HepG2 (cell line): ENCODE measurements at regions not wholly inside any gene's neighbourhood (a gene's known extent, or its start where the extent isn't known, plus 50 kb on each side); places are given as distances from the start of the nearest gene placed in this dataset.

Source experiments
- ATAC-seq: fragments of 200-7000 bp; cut with Tn5 transposase; 3 replicates; pipeline ENCODE4 v1.9.1; 2020; ENCODE audit warnings: mild to moderate bottlenecking, moderate library complexity
- BruUV-seq: library from RNA; stranded (reverse); fragments of 400-500 nt; replicated peaks from 2 replicates; lab custom pipeline; 2021; lab: Mats Ljungman, UMichigan
- CTCF ChIA-PET: fragments of 300-600 bp; formaldehyde crosslinking; extraction: SDS; loops from one replicate; lab custom pipeline; 2021; ENCODE audit warnings: low total read pairs, inconsistent platforms, low intra/inter-chr PET ratio; lab: Yijun Ruan, JAX
- POLR2A ChIA-PET: fragments of 350-600 bp; sonication (Branson Sonifier 250); formaldehyde crosslinking; loops from one replicate; lab custom pipeline; 2020; ENCODE audit warnings: antibody characterized with exemption, inconsistent platforms; lab: Yijun Ruan, JAX
- DNase-seq: peaks from one replicate; pipeline ENCODE4 v3.0.0-alpha.2; 2015; ENCODE audit warnings: low spot score
- FAIRE-seq: peaks from 3 replicates; lab custom pipeline; 2011; peaks lifted over from hg19 to GRCh38; lab: Jason Lieb, UNC
- H2AFZ ChIP-seq: one replicate; pipeline ENCODE4 v1.6.1; 2011; ENCODE audit warnings: low read length, inconsistent platforms
- H3K27ac ChIP-seq: fragments of 300-600 bp; 3 replicates; pipeline ENCODE4 v1.8.0; 2011; ENCODE audit warnings: mixed run types, mild to moderate bottlenecking, mixed read lengths, low read length, inconsistent platforms; ENCODE audit not compliant: insufficient read depth; ENCODE audit errors: extremely low read length
- H3K27me3 ChIP-seq, 2 experiments: fragments of 200-600 bp in 1 of 2; 2 replicates in 1 of 2; 3 replicates in 1 of 2; pipeline versions ENCODE4 v1.6.0 to v1.8.0; 2011; ENCODE audit warnings: low read length in 2 of 2, mild to moderate bottlenecking in 2 of 2, moderate library complexity in 2 of 2, inconsistent platforms in 1 of 2; ENCODE audit not compliant: insufficient read depth in 2 of 2, control insufficient read depth in 1 of 2
- H3K36me3 ChIP-seq, 2 experiments: fragments of 200-600 bp in 1 of 2; replicated peaks in 1 of 2; 2 replicates in 1 of 2; 3 replicates in 1 of 2; pipeline versions ENCODE4 v1.5.1 to v1.8.0; 2011; ENCODE audit warnings: low read length in 2 of 2, inconsistent platforms in 1 of 2; ENCODE audit not compliant: insufficient read depth in 2 of 2, control insufficient read depth in 1 of 2
- H3K4me1 ChIP-seq: 2 replicates; pipeline ENCODE4 v1.5.1; 2012; ENCODE audit warnings: low read length, inconsistent platforms; ENCODE audit not compliant: insufficient read depth
- H3K4me2 ChIP-seq: 2 replicates; pipeline ENCODE4 v1.6.0; 2011; ENCODE audit warnings: low read depth, low read length, inconsistent platforms
- H3K4me3 ChIP-seq, 3 experiments: fragments of 200-600 bp in 1 of 3; sonication (generic), shearing (Covaris generic) in 1 of 3; replicated peaks in 1 of 3; 2 replicates each; pipeline ENCODE4 v1.5.1; 2011 to 2016; ENCODE audit warnings: low read length in 3 of 3, inconsistent platforms in 2 of 3, low read depth in 2 of 3, mild to moderate bottlenecking in 2 of 3, control low read depth in 1 of 3, mixed read lengths in 1 of 3; ENCODE audit not compliant: insufficient read depth in 1 of 3
- H3K79me2 ChIP-seq: one replicate; pipeline ENCODE4 v1.6.1; 2011; ENCODE audit warnings: low read length, inconsistent platforms; ENCODE audit not compliant: insufficient read depth
- H3K9ac ChIP-seq: 2 replicates; pipeline ENCODE4 v1.6.0; 2011; ENCODE audit warnings: mild to moderate bottlenecking, low read depth, low read length, inconsistent platforms; ENCODE audit not compliant: insufficient read depth
- H3K9me3 ChIP-seq: 2 replicates; pipeline ENCODE4 v1.5.1; 2012; ENCODE audit warnings: mild to moderate bottlenecking, low read length
- H4K20me1 ChIP-seq: 2 replicates; pipeline ENCODE4 v1.6.0; 2011; ENCODE audit warnings: inconsistent platforms, mild to moderate bottlenecking, low read length, moderate library complexity; ENCODE audit not compliant: insufficient read depth
- AGO1 ChIP-seq: fragments of 200-400 bp; formaldehyde crosslinking; IDR thresholded peaks from 2 replicates; pipeline ENCODE4 v1.6.1; 2017; ENCODE audit warnings: mild to moderate bottlenecking, low read depth, low read length, moderate library complexity; ENCODE audit not compliant: poor library complexity, severe bottlenecking
- ATM ChIP-seq: fragments of 450-650 bp; IDR thresholded peaks from 2 replicates; pipeline ENCODE4 v1.7.1; 2017; ENCODE audit warnings: mild to moderate bottlenecking, borderline replicate concordance
- CHD4 ChIP-seq: fragments of 200-600 bp; sonication (generic); IDR thresholded peaks from 2 replicates; pipeline ENCODE4 v1.7.0; 2017; ENCODE audit warnings: mild to moderate bottlenecking, low read length, borderline replicate concordance
- IRX3 ChIP-seq: sonication (generic); formaldehyde crosslinking; IDR thresholded peaks from 2 replicates; pipeline ENCODE4 v1.8.1; 2023; ENCODE audit warnings: mild to moderate bottlenecking, low read depth, missing genetic modification reagents, borderline replicate concordance
- KLF13 ChIP-seq: sonication (generic); formaldehyde crosslinking; IDR thresholded peaks from 2 replicates; pipeline ENCODE4 v1.4.0; 2020; ENCODE audit warnings: mild to moderate bottlenecking, missing genetic modification reagents
- MAF1 ChIP-seq: sonication (generic); formaldehyde crosslinking; IDR thresholded peaks from 2 replicates; pipeline ENCODE4 v1.5.0; 2020; ENCODE audit warnings: missing genetic modification reagents, borderline replicate concordance
- MAZ ChIP-seq, 2 experiments: sonication (generic) in 1 of 2; formaldehyde crosslinking in 1 of 2; IDR thresholded peaks; 2 replicates each; pipeline versions ENCODE4 v1.5.0 to v1.6.1; 2012 to 2020; ENCODE audit warnings: low read depth in 2 of 2, mild to moderate bottlenecking in 2 of 2, borderline replicate concordance in 1 of 2, improper control_type of control experiment in 1 of 2, low read length in 1 of 2, missing genetic modification reagents in 1 of 2, moderate library complexity in 1 of 2
- MED13 ChIP-seq: sonication (generic); formaldehyde crosslinking; IDR thresholded peaks from 2 replicates; pipeline ENCODE4 v1.5.0; 2020; ENCODE audit warnings: missing genetic modification reagents
- PHF5A ChIP-seq: IDR thresholded peaks from one replicate; pipeline ENCODE4 v1.6.1; 2018; ENCODE audit warnings: low read depth, missing genetic modification reagents; ENCODE audit not compliant: unreplicated experiment
- SKI ChIP-seq: fragments of 450-650 bp; IDR thresholded peaks from one replicate; pipeline ENCODE4 v1.6.1; 2018; ENCODE audit warnings: mild to moderate bottlenecking; ENCODE audit not compliant: partially characterized antibody
- YEATS2 ChIP-seq: sonication (generic); formaldehyde crosslinking; IDR thresholded peaks from 2 replicates; pipeline ENCODE4 v1.4.0; 2020; ENCODE audit warnings: missing genetic modification reagents, borderline replicate concordance
- ZNF143 ChIP-seq: sonication (generic); formaldehyde crosslinking; IDR thresholded peaks from 2 replicates; pipeline ENCODE4 v1.4.0; 2020; ENCODE audit warnings: missing genetic modification reagents
- ZNF224 ChIP-seq: sonication (generic); formaldehyde crosslinking; IDR thresholded peaks from 2 replicates; pipeline ENCODE4 v1.5.0; 2020; ENCODE audit warnings: mild to moderate bottlenecking, missing genetic modification reagents
- ZNF468 ChIP-seq: sonication (generic); formaldehyde crosslinking; IDR thresholded peaks from 2 replicates; pipeline ENCODE4 v1.8.0; 2022; ENCODE audit warnings: mild to moderate bottlenecking, moderate library complexity, missing genetic modification reagents
- ZNF646 ChIP-seq: sonication (generic); formaldehyde crosslinking; IDR thresholded peaks from 2 replicates; pipeline ENCODE4 v1.9.0; 2021; ENCODE audit warnings: mild to moderate bottlenecking, missing genetic modification reagents
- ZNF724P ChIP-seq: sonication (generic); formaldehyde crosslinking; IDR thresholded peaks from 2 replicates; pipeline ENCODE4 v1.8.0; 2022; ENCODE audit warnings: missing genetic modification reagents, borderline replicate concordance
- ZNF790 ChIP-seq: sonication (generic); formaldehyde crosslinking; IDR thresholded peaks from 2 replicates; pipeline ENCODE4 v1.8.0; 2022; ENCODE audit warnings: missing genetic modification reagents, mild to moderate bottlenecking, borderline replicate concordance
- ZSCAN20 ChIP-seq: sonication (generic); formaldehyde crosslinking; IDR thresholded peaks from 2 replicates; pipeline ENCODE4 v1.4.0; 2020; ENCODE audit warnings: missing genetic modification reagents, mild to moderate bottlenecking, borderline replicate concordance
- ZSCAN25 ChIP-seq: sonication (generic); formaldehyde crosslinking; IDR thresholded peaks from 2 replicates; pipeline ENCODE4 v1.8.0; 2022; ENCODE audit warnings: mild to moderate bottlenecking, missing genetic modification reagents
- WGBS: methylation state at CpG from one replicate; pipeline ENCODE4 v1.1.6; 2017; ENCODE audit warnings: low lambda C conversion rate; 5-methylcytosine and 5-hydroxymethylcytosine counted together
- in situ Hi-C: cut with HindIII; loops from 2 replicates; pipeline ENCODE4 v1.10.0; 2017; ENCODE audit warnings: low pct_unique_long_range_greater_than_20kb; ENCODE audit not compliant: extremely low pct_ligation_motif_present
- intact Hi-C: fragments of 100-400 bp; cut with micrococcal nuclease; formaldehyde crosslinking; loops from one replicate; pipeline ENCODE4 v1.10.0; 2022; ENCODE audit not compliant: unreplicated experiment

- no peak for TF ChIP-seq YEATS2 (CRISPR knock-in tag)
- no peak for TF ChIP-seq ZNF790 (CRISPR knock-in tag)
These were observed 564.5 kb upstream of the ADAMTS16 start (continued) for GRCh38 chr5:4575608-4576007.

- H3K9me3 ChIP-seq, result peaks cover 67% of the 10 kb centered on the region
- no peaks in the 10 kb centered on the region for H3K27me3 ChIP-seq
- no peaks in the 10 kb centered on the region for H3K79me2 ChIP-seq
- DNase-seq, result no peak
- no peak overlapping the region for H3K9ac ChIP-seq
- CTCF ChIA-PET, result no interaction called here
- ATAC-seq, result no peak
- H3K4me2 ChIP-seq, result no peak overlapping the region
- no peak overlapping the region for H2AFZ ChIP-seq
- POLR2A ChIA-PET, result no interaction called here
- H3K4me1 ChIP-seq, result no peaks in the 10 kb centered on the region
- no peaks in the 10 kb centered on the region for H3K36me3 ChIP-seq
- no peak for TF ChIP-seq CHD4
- no peak for TF ChIP-seq ZNF724P
- no peak for TF ChIP-seq MAF1 (CRISPR knock-in tag)
- no peak for TF ChIP-seq ZSCAN25 (CRISPR knock-in tag)
- no peak for TF ChIP-seq IRX3 (CRISPR knock-in tag)
- no peak for TF ChIP-seq ZNF468 (CRISPR knock-in tag)
- TF ChIP-seq ZNF224 (CRISPR knock-in tag), result no peak
- TF ChIP-seq ATM, result no peak
- no peak for TF ChIP-seq SKI
- TF ChIP-seq ZSCAN20 (CRISPR knock-in tag), result no peak
- no peak for TF ChIP-seq AGO1
- TF ChIP-seq MAZ (IDR thresholded peaks at IDR 0.05; ENCODE audit: borderline replicate concordance, low read depth, low read length), result no peak
- no peak for TF ChIP-seq MAZ (CRISPR knock-in tag; IDR thresholded peaks at IDR 0.05; ENCODE audit: low read depth)
- TF ChIP-seq MED13 (CRISPR knock-in tag), result no peak
- no peak for TF ChIP-seq ZNF143 (CRISPR knock-in tag)
- no peak for TF ChIP-seq ZNF646 (CRISPR knock-in tag)
- no peak for TF ChIP-seq PHF5A (CRISPR knock-in tag)
- TF ChIP-seq KLF13 (CRISPR knock-in tag), result no peak
- TF ChIP-seq, all 625 proteins: peak for 0
- FAIRE-seq, result no peak
- WGBS, result 5% methylated on average over 4 of the region's 4 CpGs
- Histone ChIP-seq H3K27ac (no peak overlapping the region), H4K20me1 (no peaks in the 10 kb centered on the region), H3K4me3 (no peak overlapping the region)
- intact Hi-C loops (no loop called here), in situ Hi-C loops (no loop called here)
- no TSS peak for BruUV-seq
These were observed 563.9 kb upstream of the ADAMTS16 start for GRCh38 chr5:4576161-4576748.
